DND-41 (cell line): ENCODE measurements at regions not wholly inside any gene's neighbourhood (a gene's known extent, or its start where the extent isn't known, plus 50 kb on each side); places are given as distances from the start of the nearest gene placed in this dataset.

Experiments used
- ATAC-seq: fragments of 200-7000 bp; cut with Tn5 transposase; 3 replicates; pipeline ENCODE4 v1.9.1; 2021; ENCODE audit warnings: low read depth; ENCODE audit not compliant: insufficient read depth
- DNase-seq: peaks from one replicate; pipeline ENCODE4 v3.0.0-alpha.2; 2020
- H2AFZ ChIP-seq: 2 replicates; pipeline ENCODE4 v1.6.0; 2012; ENCODE audit warnings: low read depth, low read length
- H3K27ac ChIP-seq: 2 replicates; pipeline ENCODE4 v1.5.1; 2012; ENCODE audit warnings: low read length, inconsistent platforms
- H3K27me3 ChIP-seq: fragments of 200-600 bp; sonication (generic); 2 replicates; pipeline ENCODE4 v1.6.0; 2012; ENCODE audit warnings: low read length, mild to moderate bottlenecking, inconsistent platforms; ENCODE audit not compliant: insufficient read depth, poor library complexity
- H3K36me3 ChIP-seq: 2 replicates; pipeline ENCODE4 v1.5.1; 2012; ENCODE audit warnings: low read length, inconsistent platforms; ENCODE audit not compliant: insufficient read depth
- H3K4me1 ChIP-seq: 2 replicates; pipeline ENCODE4 v1.5.1; 2012; ENCODE audit warnings: mild to moderate bottlenecking, low read length; ENCODE audit not compliant: insufficient read depth
- H3K4me2 ChIP-seq: 2 replicates; pipeline ENCODE4 v1.6.0; 2012; ENCODE audit warnings: mild to moderate bottlenecking, moderate library complexity, low read length, inconsistent platforms; ENCODE audit not compliant: insufficient read depth
- H3K4me3 ChIP-seq, 2 experiments: fragments of 200-600 bp in 1 of 2; shearing (Covaris generic) in 1 of 2; 2 replicates each; pipeline ENCODE4 v1.5.1; 2012 to 2016; ENCODE audit warnings: inconsistent platforms in 2 of 2, low read length in 2 of 2, mild to moderate bottlenecking in 2 of 2, low read depth in 1 of 2, moderate library complexity in 1 of 2
- H3K79me2 ChIP-seq: 2 replicates; pipeline ENCODE4 v1.6.0; 2012; ENCODE audit warnings: low read length, inconsistent platforms; ENCODE audit not compliant: insufficient read depth
- H3K9ac ChIP-seq: 2 replicates; pipeline ENCODE4 v1.6.0; 2012; ENCODE audit warnings: low read depth, mild to moderate bottlenecking, inconsistent platforms, low read length, moderate library complexity
- H3K9me3 ChIP-seq: 2 replicates; pipeline ENCODE4 v1.5.1; 2012; ENCODE audit warnings: low read length, moderate library complexity, mild to moderate bottlenecking, inconsistent platforms; ENCODE audit not compliant: insufficient read depth, severe bottlenecking
- H4K20me1 ChIP-seq: 2 replicates; pipeline ENCODE4 v1.6.0; 2012; ENCODE audit warnings: low read length; ENCODE audit not compliant: insufficient read depth
- EZH2 ChIP-seq: IDR thresholded peaks from 3 replicates; pipeline ENCODE4 v1.6.1; 2012; ENCODE audit warnings: borderline replicate concordance, low read depth, mild to moderate bottlenecking, moderate library complexity, low read length, inconsistent platforms; ENCODE audit not compliant: severe bottlenecking
- TF ChIP-seq, protein P1 (sequence below): IDR thresholded peaks from 2 replicates; pipeline ENCODE4 v1.5.1; 2012; ENCODE audit warnings: borderline replicate concordance, low read length, moderate library complexity, mild to moderate bottlenecking; ENCODE audit not compliant: poor library complexity, severe bottlenecking; ENCODE audit errors: extremely low read depth

DNA sequence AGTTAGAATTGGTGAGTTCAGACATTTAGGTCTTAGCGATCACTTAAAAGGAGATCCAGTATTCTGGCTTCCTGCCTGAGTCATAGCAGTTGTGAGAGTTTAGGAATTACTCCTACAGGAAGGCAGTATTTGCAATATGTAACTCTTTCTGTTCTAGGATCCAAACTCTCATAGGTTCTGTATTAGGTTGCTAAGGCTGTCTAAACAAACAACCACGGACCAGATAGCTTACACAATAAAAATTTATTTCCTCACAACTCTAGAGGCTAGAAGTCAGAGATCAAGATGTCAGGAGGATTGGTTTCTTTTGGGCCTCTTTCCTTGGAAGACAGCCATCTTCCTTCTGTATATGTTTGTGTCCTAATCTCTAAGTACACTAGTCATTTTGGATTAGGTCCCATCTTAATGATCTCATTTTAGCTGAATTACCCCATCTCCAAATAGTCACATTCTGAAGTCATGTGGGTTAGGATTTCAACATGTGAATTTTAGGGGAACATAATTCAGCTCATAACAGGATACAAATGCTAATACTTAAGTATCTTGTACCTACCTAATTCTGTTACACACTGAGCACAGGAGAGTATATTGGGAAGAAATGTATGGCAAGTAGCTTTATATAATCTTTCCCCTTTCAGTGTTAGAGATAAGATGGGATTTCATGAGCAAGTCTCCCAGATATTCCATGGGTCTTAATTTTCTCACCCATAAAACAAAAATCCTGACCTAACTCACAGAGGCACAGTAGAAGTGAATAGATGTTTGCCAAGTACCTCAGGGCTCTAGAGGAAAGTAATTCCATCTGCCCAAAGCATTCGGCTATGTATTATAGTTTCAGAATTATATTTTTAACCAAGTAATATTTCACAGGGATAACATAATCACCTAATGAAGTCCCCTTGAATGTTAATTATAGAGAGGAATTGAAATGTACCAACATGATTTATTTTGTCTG, 144.4 kb downstream of the PTBP2 start:
- H3K36me3 ChIP-seq: no peaks in the 10 kb centered on the region
- H3K4me3 ChIP-seq: no peak overlapping the region
- DNase-seq: no peak
- no peaks in the 10 kb centered on the region for H4K20me1 ChIP-seq
- ATAC-seq: no peak
- no peak overlapping the region for H3K9ac ChIP-seq
- no peaks in the 10 kb centered on the region for H3K27me3 ChIP-seq
- H3K9me3 ChIP-seq: no peaks in the 10 kb centered on the region
- TF ChIP-seq, protein P1, sequence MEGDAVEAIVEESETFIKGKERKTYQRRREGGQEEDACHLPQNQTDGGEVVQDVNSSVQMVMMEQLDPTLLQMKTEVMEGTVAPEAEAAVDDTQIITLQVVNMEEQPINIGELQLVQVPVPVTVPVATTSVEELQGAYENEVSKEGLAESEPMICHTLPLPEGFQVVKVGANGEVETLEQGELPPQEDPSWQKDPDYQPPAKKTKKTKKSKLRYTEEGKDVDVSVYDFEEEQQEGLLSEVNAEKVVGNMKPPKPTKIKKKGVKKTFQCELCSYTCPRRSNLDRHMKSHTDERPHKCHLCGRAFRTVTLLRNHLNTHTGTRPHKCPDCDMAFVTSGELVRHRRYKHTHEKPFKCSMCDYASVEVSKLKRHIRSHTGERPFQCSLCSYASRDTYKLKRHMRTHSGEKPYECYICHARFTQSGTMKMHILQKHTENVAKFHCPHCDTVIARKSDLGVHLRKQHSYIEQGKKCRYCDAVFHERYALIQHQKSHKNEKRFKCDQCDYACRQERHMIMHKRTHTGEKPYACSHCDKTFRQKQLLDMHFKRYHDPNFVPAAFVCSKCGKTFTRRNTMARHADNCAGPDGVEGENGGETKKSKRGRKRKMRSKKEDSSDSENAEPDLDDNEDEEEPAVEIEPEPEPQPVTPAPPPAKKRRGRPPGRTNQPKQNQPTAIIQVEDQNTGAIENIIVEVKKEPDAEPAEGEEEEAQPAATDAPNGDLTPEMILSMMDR: no peak
- no peak for TF ChIP-seq EZH2
- H2AFZ ChIP-seq: no peak overlapping the region
- no peak overlapping the region for H3K4me2 ChIP-seq
- no peaks in the 10 kb centered on the region for H3K4me1 ChIP-seq
- H3K27ac ChIP-seq: no peak overlapping the region
- H3K79me2 ChIP-seq: no peaks in the 10 kb centered on the region

DNA sequence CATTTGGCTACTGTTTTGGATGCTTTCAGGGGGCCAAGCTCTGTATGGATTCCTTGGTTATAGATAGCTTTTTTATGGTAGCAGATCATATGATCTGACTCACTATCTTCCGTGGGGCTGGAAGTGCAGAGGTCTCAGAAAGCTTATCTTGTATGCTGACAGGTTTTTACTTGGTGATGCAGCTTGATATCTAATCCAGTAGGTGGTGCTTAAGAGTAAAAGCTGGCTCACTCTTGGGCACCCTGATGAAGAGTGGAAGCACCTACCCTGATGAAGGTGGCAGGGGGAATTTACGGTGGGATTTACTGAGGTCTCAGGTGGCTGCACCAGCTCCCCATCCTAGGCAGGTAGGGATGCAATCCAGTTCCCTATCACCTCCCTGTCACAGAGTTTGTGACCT, 151.2 kb downstream of the PTBP2 start:
- H4K20me1 ChIP-seq: no peaks in the 10 kb centered on the region
- no peak overlapping the region for H3K9ac ChIP-seq
- no peak overlapping the region for H3K4me2 ChIP-seq
- H3K9me3 ChIP-seq: peaks cover 8% of the 10 kb centered on the region
- ATAC-seq: no peak
- H3K4me1 ChIP-seq: no peaks in the 10 kb centered on the region
- no peak overlapping the region for H2AFZ ChIP-seq
- no peak overlapping the region for H3K4me3 ChIP-seq
- H3K27ac ChIP-seq: no peak overlapping the region
- no peaks in the 10 kb centered on the region for H3K79me2 ChIP-seq
- H3K27me3 ChIP-seq: no peaks in the 10 kb centered on the region
- no peak for DNase-seq
- TF ChIP-seq EZH2: no peak
- TF ChIP-seq, protein P1: no peak
- no peaks in the 10 kb centered on the region for H3K36me3 ChIP-seq

DNA sequence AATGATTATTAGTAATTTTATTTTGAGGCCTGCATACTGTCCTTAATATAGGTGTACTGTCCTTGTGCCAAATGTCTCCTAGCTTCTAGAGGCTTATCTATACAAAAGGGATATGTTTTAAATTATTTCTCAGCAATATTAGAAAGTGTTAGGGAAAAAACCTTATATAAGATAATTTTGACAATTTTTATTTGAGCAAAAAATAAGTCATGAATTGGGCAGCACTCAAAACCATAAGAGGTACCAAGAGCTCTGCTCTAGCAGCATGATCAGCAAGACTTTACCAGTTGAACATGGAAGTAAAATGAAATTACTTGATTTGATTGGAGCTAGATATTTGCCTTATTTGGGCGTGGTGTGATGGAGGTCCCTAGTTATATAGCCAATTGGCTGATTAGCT, 157.1 kb downstream of the PTBP2 start:
- Histone ChIP-seq H3K4me3 (no peak overlapping the region), H3K27me3 (no peaks in the 10 kb centered on the region), H2AFZ (no peak overlapping the region), H3K27ac (no peak overlapping the region), H3K79me2 (no peaks in the 10 kb centered on the region), H3K36me3 (no peaks in the 10 kb centered on the region), H3K4me2 (no peak overlapping the region), H4K20me1 (no peaks in the 10 kb centered on the region), H3K9me3 (no peaks in the 10 kb centered on the region), H3K9ac (no peak overlapping the region), H3K4me1 (no peaks in the 10 kb centered on the region)
- ATAC-seq (no peak), DNase-seq (no peak)
- no peak for TF ChIP-seq EZH2
- TF ChIP-seq, protein P1: no peak
